Left colon (tissue), 2 donors: ENCODE measurements at regions not wholly inside any gene's neighbourhood (a gene's known extent, or its start where the extent isn't known, plus 50 kb on each side); places are given as distances from the start of the nearest gene placed in this dataset.

Source experiments
- ATAC-seq: fragments of 200-7000 bp; cut with Tn5 transposase; one replicate; pipeline ENCODE4 v1.9.1; 2020; ENCODE audit warnings: mild to moderate bottlenecking, moderate library complexity
- DNase-seq, 2 donors: peaks; one replicate each; pipeline ENCODE4 v3.0.0-alpha.2; 2020
- intact Hi-C, 2 donors: fragments of 100-400 bp; cut with DNase I in 1 of 2; cut with micrococcal nuclease in 1 of 2; formaldehyde crosslinking; loops; one replicate each; pipeline versions ENCODE4 v1.11.2 to v1.14.0; 2022; cut with DNase I, micrococcal nuclease
- donor health status: DM: no; HTN: no; CAD: no.
- donor health status: DM: yes; HTN: yes; CAD: no.

DNA sequence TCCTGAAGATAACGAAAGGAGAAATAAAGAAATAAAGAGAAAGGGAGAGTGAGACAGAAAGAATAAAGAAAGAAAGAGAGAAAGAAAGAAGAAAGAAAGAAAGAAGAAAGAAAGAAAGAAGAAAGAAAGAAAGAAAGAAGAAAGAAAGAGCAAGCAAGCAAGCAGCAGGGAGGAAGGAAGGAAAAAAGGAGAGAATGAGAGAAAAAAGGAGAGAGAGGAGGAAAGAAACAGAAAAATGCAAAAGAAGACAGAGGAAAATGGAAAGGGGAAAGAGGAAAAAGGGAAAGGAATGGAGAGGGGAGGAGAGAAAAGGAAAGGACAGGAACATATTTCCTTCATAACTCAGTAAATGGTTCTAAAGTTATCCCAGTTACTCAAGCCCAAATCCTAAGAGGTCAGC lies 978.8 kb upstream of the CDH9 start:
- intact Hi-C loops, result no loop called here
- DNase-seq (no peak), ATAC-seq (no peak)

DNA sequence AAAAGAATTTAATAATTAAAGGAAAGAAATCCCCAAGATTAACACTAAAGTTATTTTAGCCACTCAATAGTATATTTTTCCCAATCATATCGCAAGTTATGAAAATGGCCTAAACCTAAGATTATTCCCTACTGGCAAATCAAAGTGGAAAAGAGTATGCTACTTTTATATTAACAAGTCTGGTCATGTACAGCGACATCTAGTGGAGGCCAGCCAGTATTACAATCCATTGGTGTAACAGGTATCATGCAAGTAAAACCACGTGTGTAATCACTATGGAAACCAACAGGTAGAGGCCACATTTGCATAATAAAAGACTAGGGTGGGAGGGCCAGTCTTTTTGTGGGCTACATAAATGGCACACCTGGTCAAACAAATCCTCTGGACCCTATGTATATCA lies 976.4 kb upstream of the CDH9 start:
- DNase-seq, result no peak
- ATAC-seq, result no peak
- intact Hi-C loops, result no loop called here

DNA sequence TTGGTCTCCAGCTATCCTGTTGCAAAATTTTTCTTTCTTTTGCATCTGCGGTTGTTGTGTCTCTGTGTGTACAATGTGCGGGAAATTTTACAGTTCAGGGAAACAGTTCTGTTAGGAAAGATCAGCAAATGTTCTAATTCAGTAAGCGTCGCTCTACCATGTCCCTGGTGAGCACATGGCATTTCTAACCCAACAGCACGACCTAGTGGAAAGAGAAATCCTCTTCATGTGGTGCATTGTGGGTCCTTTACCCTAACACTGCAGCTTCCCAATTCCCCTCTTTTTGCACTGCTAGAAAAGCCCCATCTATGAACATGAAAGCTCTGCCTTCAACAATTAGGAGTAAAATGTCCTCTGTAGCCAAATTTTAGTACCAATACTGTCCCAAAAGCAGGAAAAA lies 974.2 kb upstream of the CDH9 start:
- DNase-seq, result no peak
- intact Hi-C loops, result no loop called here
- no peak for ATAC-seq

DNA sequence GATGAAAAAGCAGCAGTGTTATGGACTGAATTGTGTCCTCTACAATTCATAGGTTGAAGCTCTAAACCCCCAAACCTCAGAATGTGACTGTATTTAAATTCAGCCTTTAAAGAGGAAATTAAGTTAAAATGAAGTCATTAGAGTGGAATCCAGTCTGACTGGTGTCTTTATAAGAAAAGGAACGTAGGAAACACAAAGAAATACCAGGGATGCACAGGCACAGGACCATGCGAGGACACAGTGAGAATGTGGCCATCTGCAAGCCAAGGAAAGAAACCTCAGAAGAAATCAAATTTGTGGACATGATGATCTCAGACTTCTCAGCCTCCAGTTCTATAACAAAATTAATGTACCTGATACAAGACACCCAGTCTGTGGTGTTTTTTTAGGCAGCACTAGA lies 971.2 kb upstream of the CDH9 start:
- DNase-seq, result no peak
- intact Hi-C loops, result no loop called here
- ATAC-seq, result no peak

DNA sequence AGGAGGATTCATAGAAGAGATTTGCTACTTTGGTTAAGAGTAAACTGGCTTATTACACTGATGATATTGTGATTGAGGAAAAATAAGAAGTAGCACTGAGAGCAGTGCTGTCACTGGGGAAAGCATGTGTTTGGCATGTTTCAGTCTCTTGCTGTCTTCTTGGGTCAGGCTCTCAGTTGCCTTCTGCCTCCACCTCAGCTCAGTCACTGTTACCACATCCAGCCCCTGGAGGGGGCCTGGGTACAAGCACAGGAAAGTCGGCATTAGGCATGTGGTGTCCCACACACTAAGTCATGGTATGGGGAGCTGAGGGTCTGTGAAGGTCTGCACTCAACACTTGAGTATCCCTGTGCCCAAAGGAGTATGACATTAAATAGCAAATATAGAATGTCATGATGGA lies 958.3 kb upstream of the CDH9 start:
- no peak for ATAC-seq
- DNase-seq, result no peak
- intact Hi-C loops, result no loop called here

DNA sequence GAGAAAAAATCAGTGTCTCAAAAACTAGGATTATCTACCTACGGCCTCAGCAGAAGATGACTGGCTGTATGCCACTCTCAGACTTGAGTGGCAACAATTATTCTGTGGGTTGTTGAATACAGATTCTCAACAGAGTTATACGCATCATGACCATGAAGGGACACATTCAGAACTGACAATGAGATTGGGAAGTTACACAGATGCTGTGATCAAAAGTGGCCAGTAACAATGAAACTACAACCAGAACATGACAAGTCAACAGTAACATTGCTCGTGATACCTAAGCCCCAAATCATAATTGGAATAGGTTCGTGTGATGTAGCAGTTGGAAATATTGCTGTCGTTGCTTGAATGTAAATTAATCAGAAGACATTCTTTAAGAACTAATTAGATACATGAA lies 957.5 kb upstream of the CDH9 start:
- intact Hi-C loops, result no loop called here
- ATAC-seq (no peak), DNase-seq (no peak)

DNA sequence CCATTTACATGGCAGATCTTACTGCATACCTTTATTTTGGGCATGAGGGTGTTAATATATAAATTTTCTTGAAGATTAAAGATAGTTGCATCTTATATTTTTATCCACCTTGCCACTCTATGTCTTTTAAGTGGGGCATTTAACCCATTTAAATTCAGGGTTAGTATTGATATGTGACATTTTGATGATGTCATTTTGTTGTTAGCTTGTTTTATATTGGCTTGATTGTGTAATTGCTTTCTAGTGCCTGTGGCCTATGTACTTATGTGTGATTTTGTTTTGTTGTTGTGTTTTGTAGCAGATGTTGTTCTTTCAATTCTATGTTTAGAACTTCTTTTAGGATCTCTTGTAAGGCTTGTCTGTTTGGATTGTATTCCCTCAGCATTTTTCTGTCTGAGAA lies 939.9 kb upstream of the CDH9 start:
- DNase-seq (no peak), ATAC-seq (no peak)
- intact Hi-C loops, result no loop called here

DNA sequence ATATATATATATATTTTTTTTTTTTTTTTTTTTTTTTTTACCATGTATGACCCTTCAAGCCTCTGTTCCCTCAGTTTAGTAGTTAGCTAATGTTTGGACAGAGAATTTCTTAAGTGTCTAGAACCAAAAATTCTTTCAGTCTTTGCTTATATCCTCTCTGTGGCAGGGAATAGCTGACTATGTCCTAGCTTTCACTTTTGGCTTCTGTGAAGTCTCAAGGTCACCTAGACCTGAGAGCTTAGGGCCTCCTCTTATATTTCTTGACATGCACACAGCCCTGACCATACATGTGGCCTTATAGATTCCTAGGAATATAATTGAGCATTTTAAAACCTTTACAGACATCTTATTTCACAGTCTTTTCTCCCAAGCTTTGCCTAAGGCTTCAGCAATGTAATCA lies 930.8 kb upstream of the CDH9 start:
- ATAC-seq, result no peak
- DNase-seq, result no peak
- intact Hi-C loops, result no loop called here

DNA sequence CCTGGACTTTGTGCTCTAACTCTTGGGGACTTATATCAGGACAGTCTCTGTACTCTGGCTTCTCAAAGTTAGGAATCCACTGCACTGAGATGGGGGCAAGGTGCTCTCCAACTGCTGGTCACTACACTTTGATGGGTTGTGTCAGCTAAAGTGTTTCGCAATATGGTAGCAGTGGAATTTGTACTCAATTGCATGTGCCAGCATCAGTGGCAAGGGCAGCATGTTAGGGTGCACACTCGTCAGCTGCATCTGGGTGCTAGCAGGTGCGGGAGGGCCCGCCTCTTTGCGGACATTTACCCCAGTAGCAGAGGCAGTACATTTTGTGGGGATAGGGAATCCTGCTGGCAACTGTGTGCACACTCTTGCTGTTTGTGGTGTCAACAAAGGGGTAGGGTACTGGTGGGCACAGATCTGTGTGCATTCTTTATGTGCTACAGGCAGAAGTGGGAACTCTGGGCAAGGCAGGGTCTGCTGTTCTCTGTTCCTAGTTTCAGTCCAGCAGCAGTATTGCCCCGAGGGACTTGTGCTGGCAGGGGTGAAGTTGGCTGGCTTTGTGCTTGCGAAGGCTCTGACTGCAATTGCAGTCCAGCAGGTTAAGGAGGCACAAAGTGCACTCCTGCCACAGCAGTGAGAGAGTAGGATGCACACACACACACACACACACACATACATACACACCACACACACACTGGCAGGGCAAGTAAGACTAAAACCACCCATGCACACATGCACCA lies 924.8 kb upstream of the CDH9 start:
- DNase-seq, result no peak
- intact Hi-C loops, result no loop called here
- ATAC-seq, result no peak

DNA sequence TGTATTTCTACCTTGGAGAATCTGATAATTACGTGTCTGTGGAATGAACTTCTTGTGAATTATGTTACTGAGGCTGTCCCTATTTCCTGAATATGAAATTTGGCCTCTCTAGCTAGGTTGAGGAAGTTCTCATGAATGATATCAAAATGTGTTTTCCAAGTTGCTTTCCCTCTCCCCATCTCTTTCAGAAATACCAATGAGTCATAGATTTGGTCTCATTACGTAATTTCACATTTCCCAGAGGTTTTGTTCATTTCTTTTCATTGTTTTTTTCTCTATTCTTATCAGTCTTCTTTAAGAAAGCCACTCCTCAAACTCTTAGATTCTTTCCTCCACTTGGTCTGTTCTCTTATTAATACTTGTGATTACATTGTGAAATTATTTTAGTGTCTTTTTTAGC lies 923.8 kb upstream of the CDH9 start:
- intact Hi-C loops, result no loop called here
- no peak for DNase-seq
- no peak for ATAC-seq

DNA sequence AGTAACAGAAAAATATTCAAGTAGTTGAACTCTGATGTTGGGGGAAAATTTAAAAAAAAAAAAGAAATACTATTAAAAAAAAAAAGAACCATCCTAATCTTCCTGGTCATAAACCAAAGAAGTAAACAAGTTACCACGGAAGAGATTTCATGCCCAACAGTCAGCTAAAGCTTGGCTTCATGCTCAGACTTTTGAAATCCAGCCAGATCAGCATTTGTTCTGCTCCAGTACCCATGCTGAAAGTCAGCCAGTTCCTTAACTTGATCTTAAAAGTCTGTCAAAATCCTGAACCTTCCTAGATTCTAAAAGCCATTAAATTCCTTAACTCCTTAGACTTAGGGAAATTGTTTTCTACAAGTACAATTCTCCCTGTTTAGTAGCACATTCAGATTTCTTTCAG lies 908.7 kb upstream of the CDH9 start:
- intact Hi-C loops, result no loop called here
- no peak for DNase-seq
- ATAC-seq, result no peak

DNA sequence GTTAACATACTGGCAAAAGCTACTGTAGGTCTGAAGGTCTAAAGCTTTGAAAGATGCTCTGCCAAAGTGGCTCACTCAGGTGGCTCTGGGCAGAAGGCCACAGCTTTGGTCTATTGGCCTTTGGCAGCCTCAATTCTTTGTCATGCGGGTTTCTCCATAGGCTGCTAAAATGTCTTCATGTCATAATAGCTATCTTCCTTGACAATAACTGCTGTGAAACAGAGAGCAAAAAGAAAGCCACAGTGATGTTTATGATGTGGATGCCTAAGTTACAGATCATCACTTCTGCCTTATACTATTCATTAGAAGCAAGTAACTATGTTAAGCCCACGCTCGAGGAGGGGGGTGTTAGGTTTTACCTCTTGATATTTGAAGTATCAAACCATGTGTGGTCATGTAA lies 906.1 kb upstream of the CDH9 start:
- intact Hi-C loops, result no loop called here
- no peak for ATAC-seq
- DNase-seq, result no peak

DNA sequence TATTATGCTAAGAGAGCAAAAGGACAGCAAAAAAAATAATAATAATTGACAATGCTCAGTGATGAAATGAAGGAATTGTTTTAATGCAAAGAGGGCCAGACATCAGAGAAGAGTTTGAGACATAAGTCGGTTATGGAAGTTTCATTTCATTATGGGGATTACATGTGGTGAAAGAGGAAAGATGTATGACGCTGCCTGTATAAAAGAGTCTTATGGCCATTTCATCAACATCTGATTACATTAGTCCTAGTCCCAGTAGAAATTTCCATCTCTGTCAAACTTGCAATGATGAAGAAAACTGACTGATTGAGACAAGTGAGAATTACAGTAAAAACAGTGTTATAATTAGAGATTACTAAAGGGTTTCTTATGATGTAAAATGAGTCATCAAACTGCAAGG lies 900.6 kb upstream of the CDH9 start:
- DNase-seq (no peak), ATAC-seq (no peak)
- intact Hi-C loops, result no loop called here

DNA sequence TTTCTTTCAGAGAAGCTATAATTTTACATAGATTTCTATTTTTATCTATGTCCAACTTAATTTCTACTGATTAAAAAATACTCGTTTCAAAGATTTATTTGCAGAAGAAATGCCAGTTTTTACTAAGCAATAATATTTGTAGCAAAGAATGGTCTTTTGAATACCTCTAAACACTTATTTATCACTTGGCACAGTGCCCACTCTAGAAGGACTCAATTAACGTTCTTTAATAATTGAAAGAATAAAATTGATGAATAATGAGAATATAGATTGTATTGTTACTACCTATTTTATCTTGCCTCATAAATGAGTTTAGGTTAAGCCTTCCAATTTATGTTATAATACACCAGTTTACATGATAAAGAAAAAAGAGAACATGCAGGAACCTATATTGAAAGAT lies 889.7 kb upstream of the CDH9 start:
- ATAC-seq, result no peak
- intact Hi-C loops, result no loop called here
- no peak for DNase-seq

DNA sequence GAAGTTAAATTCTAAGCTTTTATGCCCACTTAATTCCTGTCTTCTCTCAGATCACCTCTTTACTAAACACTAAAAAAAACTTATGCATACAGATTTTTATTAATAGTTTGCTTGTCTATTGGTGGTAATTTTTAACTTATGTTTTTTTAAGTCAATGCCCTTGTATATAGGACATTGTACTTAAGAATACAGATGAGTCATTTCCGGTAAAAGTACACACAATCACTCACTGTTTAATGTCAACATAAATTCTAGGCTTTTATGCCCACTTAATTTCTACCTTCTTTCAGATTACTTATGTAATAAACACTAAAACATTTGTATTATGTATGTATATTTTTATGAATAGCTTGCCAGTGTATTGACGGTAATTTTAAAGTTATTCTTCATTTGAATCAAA lies 872.8 kb upstream of the CDH9 start:
- ATAC-seq (no peak), DNase-seq (no peak)
- intact Hi-C loops, result no loop called here

DNA sequence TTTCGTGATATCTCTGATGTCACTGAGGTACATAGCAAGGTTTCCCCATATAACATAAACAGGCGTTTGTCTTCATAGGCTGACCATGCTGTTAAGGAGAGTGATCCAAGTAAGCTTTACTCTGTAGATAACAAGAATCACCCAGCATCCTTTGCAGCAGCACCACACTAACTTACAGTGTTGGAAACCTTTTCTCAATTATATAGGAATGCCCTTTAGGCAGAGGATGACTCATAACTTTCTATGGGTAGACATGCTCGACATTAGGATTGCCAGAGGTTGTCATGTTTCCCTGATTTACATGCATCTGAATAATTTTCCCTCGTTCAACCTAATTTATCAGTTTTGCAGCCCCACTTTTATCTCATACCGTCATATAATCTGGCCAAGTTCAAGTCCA lies 870.0 kb upstream of the CDH9 start:
- intact Hi-C loops, result no loop called here
- DNase-seq (no peak), ATAC-seq (no peak)

DNA sequence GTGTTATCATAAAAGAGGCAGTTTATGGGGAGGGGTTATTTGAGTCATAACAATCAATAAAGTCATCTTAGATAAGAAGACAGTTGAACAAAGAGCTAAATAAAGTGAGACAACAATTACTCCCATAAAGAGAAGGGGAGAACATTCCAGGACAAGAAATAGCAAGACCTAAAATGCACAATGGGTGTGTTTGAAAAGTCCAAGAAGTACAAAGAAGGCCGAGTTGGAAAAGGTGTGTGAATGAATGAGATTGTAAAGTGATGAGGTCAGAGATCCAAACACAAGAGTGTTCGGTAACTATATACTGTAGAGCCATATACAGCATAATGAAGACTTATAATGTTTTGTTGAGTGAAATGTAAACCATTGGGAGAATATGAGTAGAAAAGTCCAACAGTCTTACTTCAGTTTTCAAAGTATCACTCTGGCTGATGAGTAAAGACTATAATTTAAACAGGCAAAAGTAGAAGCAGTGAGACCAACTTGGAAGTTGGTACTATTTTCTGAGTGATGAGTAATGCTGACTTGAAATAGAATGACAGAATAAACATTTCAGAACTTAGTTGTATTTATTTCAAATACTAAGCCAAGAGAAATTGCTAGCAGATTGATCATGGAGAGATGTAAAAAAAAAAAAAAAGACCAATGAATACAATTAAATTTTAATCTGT lies 868.7 kb upstream of the CDH9 start:
- DNase-seq (no peak), ATAC-seq (no peak)
- intact Hi-C loops, result no loop called here

DNA sequence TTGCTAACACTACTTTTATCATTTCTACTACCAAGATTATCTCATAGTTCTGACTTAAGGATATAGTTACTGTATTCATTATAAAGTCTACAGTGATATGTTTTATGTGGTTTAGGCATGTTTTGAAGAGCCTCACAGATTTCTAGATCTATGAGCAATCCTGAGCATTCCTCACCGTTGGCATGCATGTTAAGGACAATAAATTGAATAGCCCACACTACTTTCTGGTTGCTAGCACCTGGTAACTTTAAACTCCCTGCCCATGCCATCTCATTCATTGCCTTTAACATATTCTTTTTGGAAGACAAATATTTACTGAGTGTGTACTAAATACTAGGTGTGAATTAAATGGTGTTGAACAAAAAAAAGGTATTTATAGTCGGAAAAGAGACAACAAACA lies 868.1 kb upstream of the CDH9 start:
- DNase-seq (no peak), ATAC-seq (no peak)
- intact Hi-C loops, result no loop called here

DNA sequence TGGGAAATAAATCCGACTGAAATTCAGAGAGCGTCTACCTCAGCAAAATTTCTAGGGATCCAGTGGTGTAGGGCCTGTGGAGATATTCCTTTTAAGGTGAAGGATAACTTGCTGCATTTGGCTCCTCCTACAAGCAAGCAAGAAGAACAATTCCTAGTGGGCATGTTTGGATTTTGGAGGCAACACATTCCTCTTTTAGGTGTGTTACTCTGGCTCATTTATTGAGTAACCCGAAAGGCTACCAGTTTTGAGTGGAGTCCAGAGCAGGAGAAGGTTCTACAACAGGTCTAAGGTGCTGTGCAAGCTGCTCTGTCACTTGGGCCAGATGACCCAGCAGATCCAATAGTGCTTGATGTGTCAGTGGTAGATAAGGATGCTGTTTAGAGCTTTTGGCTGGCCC lies 862.4 kb upstream of the CDH9 start:
- DNase-seq, result no peak
- intact Hi-C loops, result no loop called here
- no peak for ATAC-seq

DNA sequence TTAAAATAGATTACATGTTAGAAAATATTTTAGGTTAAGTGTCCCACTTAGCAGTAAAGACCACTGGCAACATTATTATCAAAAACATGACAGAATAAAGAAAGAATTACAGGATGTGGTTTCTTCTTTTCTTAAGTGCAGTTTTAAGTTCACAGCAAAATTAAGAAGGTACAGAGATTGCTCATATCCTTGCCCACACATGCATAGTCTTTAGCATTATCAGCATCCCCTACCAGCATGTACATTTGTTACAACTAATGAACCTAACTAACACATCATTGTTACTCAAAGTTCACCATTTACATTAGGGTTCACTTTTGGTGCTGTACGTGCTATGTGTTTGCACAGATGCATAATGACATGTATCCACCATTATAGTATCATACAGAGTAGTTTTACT lies 837.7 kb upstream of the CDH9 start:
- ATAC-seq (no peak), DNase-seq (no peak)
- intact Hi-C loops, result no loop called here

DNA sequence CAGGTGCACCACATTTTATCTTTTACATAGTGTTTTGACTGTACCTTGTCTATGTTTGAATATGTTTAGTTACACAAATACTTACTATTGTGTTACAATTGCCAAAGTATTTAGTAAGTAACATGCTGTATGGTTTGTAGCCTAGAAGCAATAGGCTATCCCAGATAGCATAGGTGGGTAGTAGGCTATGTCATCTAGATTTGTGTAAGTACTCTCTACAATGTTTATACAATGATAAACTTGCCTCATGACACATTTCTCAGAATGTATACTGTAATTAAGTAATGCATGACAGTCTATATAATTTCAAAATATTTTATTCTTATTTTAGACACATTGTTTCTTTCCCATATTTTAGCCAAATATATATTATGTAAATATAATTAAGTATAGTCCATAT lies 836.8 kb upstream of the CDH9 start:
- ATAC-seq (no peak), DNase-seq (no peak)
- intact Hi-C loops, result no loop called here
